ENCODE measurements at regions not wholly inside any gene's neighbourhood (a gene's known extent, or its start where the extent isn't known, plus 50 kb on each side); places are given as distances from the start of the nearest gene placed in this dataset.
"Not testable (repeated sequence)": the region's sequence is repeated elsewhere in the genome, so short reads cannot be mapped to it uniquely, and the experiment has no call there.

DNA sequence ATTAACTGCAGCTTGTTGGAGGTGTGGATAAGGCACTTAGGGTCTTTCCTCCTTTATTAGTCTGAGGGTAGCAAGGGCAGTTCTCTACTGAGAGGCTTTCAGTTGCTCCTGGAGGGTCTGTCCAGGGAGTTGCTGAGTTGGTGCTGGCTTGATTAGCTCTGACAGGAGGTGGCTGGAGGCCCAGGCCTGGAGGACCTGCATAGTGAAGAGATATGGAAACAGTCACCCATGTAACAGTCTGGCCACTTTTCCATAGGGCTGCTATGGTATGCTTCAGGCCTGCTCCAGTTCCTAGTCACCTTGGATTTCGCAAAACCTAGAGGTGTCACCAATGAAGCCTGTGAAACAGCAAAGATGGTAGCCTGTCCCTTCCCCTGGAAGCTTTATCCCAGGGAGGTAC, 143.3 kb upstream of the SLC38A2 start:
- TF ChIP-seq, protein P1, sequence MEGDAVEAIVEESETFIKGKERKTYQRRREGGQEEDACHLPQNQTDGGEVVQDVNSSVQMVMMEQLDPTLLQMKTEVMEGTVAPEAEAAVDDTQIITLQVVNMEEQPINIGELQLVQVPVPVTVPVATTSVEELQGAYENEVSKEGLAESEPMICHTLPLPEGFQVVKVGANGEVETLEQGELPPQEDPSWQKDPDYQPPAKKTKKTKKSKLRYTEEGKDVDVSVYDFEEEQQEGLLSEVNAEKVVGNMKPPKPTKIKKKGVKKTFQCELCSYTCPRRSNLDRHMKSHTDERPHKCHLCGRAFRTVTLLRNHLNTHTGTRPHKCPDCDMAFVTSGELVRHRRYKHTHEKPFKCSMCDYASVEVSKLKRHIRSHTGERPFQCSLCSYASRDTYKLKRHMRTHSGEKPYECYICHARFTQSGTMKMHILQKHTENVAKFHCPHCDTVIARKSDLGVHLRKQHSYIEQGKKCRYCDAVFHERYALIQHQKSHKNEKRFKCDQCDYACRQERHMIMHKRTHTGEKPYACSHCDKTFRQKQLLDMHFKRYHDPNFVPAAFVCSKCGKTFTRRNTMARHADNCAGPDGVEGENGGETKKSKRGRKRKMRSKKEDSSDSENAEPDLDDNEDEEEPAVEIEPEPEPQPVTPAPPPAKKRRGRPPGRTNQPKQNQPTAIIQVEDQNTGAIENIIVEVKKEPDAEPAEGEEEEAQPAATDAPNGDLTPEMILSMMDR (IDR thresholded peaks at IDR 0.05; ENCODE audit: insufficient read depth, low read length, poor library complexity, severe bottlenecking): no peak
- DNase-seq (ENCODE audit: low read depth): no peak
- Histone ChIP-seq H3K36me3 (ENCODE audit: control insufficient read depth, insufficient read depth, low read length) (no peaks in the 10 kb centered on the region), H3K4me3 (ENCODE audit: low read depth, low read length) (no peak overlapping the region), H3K27me3 (ENCODE audit: control insufficient read depth, insufficient read depth, low read length) (no peaks in the 10 kb centered on the region)

DNA sequence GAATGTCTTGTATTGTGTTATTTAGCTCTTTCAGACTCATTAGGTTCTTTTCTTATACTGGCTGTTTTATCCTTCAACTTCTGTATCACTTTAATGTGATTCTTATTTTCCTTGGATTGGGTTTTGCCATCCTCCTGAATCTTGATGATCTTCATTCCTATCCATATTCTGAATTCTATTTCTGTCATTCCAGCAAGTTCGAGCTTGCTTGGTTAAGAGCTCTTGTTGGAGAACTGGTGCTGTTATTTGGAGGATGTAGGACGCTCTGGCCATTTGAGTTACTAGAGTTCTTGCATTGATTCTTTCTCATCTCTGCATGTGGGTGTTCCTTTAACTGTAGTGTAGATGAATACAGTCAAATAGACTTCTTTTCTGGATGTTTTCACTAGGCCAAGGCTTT, 142.3 kb upstream of the SLC38A2 start:
- TF ChIP-seq, protein P1 (IDR thresholded peaks at IDR 0.05; ENCODE audit: insufficient read depth, low read length, poor library complexity, severe bottlenecking): no peak
- no peaks in the 10 kb centered on the region for H3K27me3 ChIP-seq (ENCODE audit: control insufficient read depth, insufficient read depth, low read length)
- no peaks in the 10 kb centered on the region for H3K36me3 ChIP-seq (ENCODE audit: control insufficient read depth, insufficient read depth, low read length)
- no peak overlapping the region for H3K4me3 ChIP-seq (ENCODE audit: low read depth, low read length)
- no peak for DNase-seq (ENCODE audit: low read depth)

DNA sequence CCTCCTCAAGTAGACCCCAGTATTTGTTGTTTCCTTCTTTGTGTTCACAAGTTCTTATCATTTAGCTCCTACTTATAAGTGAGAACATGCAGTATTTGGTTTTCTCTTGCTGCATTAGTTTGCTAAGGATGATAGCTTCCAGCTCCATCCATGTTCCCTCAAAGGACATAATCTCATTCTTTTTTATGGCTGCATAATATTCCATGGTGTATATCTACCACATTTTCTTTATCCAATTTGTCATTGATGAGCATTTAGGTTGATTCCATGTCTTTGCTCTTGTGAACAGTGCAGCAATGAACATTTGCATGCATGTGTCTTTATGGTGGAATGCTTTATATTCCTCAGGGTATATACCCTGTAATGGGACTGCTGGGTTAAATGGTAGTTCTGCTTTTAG, 137.7 kb upstream of the SLC38A2 start:
- H3K27me3 ChIP-seq (ENCODE audit: control insufficient read depth, insufficient read depth, low read length); H3K36me3 ChIP-seq (ENCODE audit: control insufficient read depth, insufficient read depth, low read length); H3K4me3 ChIP-seq (ENCODE audit: low read depth, low read length); DNase-seq (ENCODE audit: low read depth): not testable (repeated sequence)

DNA sequence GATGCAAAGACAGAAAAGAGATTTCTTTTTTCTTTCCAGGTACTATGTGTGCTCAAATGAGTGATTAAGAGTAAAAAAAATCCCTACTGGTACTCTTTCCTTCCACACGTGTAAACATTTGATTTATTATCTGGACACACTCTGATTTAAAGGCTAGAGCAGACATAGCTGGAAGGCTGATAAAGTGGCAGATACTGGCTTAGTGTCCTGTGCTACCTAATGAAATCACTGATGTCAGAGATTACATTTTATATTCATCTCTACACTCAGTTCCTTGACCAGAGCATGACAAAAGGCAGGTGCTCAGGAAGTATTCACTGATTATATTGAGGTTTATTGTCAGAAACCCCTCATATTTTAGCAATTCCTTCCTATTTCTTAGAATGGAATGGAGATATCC, 136.6 kb upstream of the SLC38A2 start:
- TF ChIP-seq, protein P1 (IDR thresholded peaks at IDR 0.05; ENCODE audit: insufficient read depth, low read length, poor library complexity, severe bottlenecking): no peak
- H3K36me3 ChIP-seq (ENCODE audit: control insufficient read depth, insufficient read depth, low read length): no peaks in the 10 kb centered on the region
- H3K4me3 ChIP-seq (ENCODE audit: low read depth, low read length): no peak overlapping the region
- no peaks in the 10 kb centered on the region for H3K27me3 ChIP-seq (ENCODE audit: control insufficient read depth, insufficient read depth, low read length)
- DNase-seq (ENCODE audit: low read depth): no peak

DNA sequence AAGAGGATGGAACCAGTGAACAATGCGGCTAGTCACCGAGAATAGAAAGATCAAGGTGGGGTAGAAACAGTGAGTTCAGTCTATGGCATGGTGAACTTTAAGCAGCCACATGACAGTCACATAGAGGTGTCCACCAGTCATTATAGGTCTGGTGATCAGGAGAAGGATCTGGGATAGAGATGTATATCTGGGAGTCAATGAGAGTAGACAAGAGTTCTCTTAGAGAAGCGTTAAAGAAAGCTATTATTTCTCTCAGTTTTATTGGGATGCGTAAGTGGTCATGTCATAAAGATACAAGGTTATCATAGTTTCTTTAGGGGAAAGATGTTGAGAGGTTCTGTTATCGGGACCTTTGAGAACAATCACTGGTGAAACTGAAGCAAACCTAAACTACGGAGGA, 136.1 kb upstream of the SLC38A2 start:
- DNase-seq (ENCODE audit: low read depth): no peak
- TF ChIP-seq, protein P1 (IDR thresholded peaks at IDR 0.05; ENCODE audit: insufficient read depth, low read length, poor library complexity, severe bottlenecking): no peak
- no peak overlapping the region for H3K4me3 ChIP-seq (ENCODE audit: low read depth, low read length)
- H3K36me3 ChIP-seq (ENCODE audit: control insufficient read depth, insufficient read depth, low read length): no peaks in the 10 kb centered on the region
- no peaks in the 10 kb centered on the region for H3K27me3 ChIP-seq (ENCODE audit: control insufficient read depth, insufficient read depth, low read length)

DNA sequence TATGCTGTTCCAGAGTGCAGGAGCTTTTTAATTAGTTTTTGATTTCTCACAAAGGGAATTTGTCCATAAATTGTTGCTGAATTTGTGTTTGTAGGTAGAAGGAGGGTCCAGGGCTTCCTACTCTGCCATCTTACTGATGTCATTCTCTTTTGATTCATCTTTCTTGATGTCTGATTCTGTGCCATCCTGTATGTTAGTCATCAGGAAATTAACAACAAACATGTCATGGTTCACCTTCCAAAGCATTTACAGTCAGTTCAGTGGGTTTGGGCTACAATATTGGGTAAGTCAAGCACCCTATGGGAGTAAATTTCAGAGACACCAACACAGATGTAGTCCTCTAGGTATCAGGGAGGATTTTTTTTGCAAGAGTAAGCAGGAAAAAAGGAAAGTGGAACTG, 135.2 kb upstream of the SLC38A2 start:
- no peaks in the 10 kb centered on the region for H3K36me3 ChIP-seq (ENCODE audit: control insufficient read depth, insufficient read depth, low read length)
- no peaks in the 10 kb centered on the region for H3K27me3 ChIP-seq (ENCODE audit: control insufficient read depth, insufficient read depth, low read length)
- no peak overlapping the region for H3K4me3 ChIP-seq (ENCODE audit: low read depth, low read length)
- TF ChIP-seq, protein P1 (IDR thresholded peaks at IDR 0.05; ENCODE audit: insufficient read depth, low read length, poor library complexity, severe bottlenecking): no peak
- DNase-seq (ENCODE audit: low read depth): no peak

Measured in kidney epithelial cell (primary cell).